ENCODE measurements at regions not wholly inside any gene's neighbourhood (a gene's known extent, or its start where the extent isn't known, plus 50 kb on each side); places are given as distances from the start of the nearest gene placed in this dataset.

DNA sequence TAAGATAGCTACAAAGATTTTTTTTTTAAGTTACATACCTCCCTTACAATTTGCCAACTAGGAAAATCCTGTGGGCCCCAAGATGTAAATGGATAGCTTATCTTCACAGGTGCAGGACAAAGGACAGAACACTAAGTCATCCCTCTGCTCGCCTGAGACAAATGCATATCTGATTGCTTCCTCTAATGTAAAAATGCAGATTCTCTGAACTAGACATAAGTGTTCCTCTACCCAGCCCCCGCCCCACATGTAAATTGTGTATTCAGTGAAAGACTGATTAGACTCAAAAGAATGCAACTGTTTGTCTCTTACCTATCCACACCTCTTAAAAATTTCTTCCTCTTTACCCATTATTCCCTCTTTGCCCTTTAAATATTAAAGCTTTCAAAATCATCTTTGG lies 96.5 kb downstream of the CYP26B1 start:
- TF ChIP-seq, protein P1, sequence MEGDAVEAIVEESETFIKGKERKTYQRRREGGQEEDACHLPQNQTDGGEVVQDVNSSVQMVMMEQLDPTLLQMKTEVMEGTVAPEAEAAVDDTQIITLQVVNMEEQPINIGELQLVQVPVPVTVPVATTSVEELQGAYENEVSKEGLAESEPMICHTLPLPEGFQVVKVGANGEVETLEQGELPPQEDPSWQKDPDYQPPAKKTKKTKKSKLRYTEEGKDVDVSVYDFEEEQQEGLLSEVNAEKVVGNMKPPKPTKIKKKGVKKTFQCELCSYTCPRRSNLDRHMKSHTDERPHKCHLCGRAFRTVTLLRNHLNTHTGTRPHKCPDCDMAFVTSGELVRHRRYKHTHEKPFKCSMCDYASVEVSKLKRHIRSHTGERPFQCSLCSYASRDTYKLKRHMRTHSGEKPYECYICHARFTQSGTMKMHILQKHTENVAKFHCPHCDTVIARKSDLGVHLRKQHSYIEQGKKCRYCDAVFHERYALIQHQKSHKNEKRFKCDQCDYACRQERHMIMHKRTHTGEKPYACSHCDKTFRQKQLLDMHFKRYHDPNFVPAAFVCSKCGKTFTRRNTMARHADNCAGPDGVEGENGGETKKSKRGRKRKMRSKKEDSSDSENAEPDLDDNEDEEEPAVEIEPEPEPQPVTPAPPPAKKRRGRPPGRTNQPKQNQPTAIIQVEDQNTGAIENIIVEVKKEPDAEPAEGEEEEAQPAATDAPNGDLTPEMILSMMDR (IDR thresholded peaks at IDR 0.05; ENCODE audit: insufficient read depth, low read length, poor library complexity, severe bottlenecking): no peak

GRCh38 chr2:72050734-72051133 lies 96.9 kb downstream of the CYP26B1 start:
- Histone ChIP-seq H3K4me3 (ENCODE audit: low read depth, low read length) (no peak overlapping the region), H3K36me3 (ENCODE audit: control insufficient read depth, insufficient read depth, low read length) (no peaks in the 10 kb centered on the region), H3K27me3 (ENCODE audit: control insufficient read depth, insufficient read depth, low read length) (no peaks in the 10 kb centered on the region)
- TF ChIP-seq, protein P1 (IDR thresholded peaks at IDR 0.05; ENCODE audit: insufficient read depth, low read length, poor library complexity, severe bottlenecking): no peak
- DNase-seq (ENCODE audit: low read depth): no peak

More for the DNA sequence above, 96.5 kb downstream of the CYP26B1 start:
- Histone ChIP-seq H3K27me3 (ENCODE audit: control insufficient read depth, insufficient read depth, low read length) (no peaks in the 10 kb centered on the region), H3K4me3 (ENCODE audit: low read depth, low read length) (no peak overlapping the region), H3K36me3 (ENCODE audit: control insufficient read depth, insufficient read depth, low read length) (no peaks in the 10 kb centered on the region)
- no peak for DNase-seq (ENCODE audit: low read depth)

- no peaks in the 10 kb centered on the region for H3K27me3 ChIP-seq (ENCODE audit: control insufficient read depth, insufficient read depth, low read length)
- no peak overlapping the region for H3K4me3 ChIP-seq (ENCODE audit: low read depth, low read length)
- TF ChIP-seq, protein P1 (IDR thresholded peaks at IDR 0.05; ENCODE audit: insufficient read depth, low read length, poor library complexity, severe bottlenecking): no peak
- no peak for DNase-seq (ENCODE audit: low read depth)
- H3K36me3 ChIP-seq (ENCODE audit: control insufficient read depth, insufficient read depth, low read length): no peaks in the 10 kb centered on the region
Measured at GRCh38 chr2:72048881-72049477, 98.7 kb downstream of the CYP26B1 start.

- no peaks in the 10 kb centered on the region for H3K36me3 ChIP-seq (ENCODE audit: control insufficient read depth, insufficient read depth, low read length)
- no peak for DNase-seq (ENCODE audit: low read depth)
- H3K4me3 ChIP-seq (ENCODE audit: low read depth, low read length): no peak overlapping the region
- TF ChIP-seq, protein P1 (IDR thresholded peaks at IDR 0.05; ENCODE audit: insufficient read depth, low read length, poor library complexity, severe bottlenecking): no peak
- peaks cover 2% of the 10 kb centered on the region for H3K27me3 ChIP-seq (ENCODE audit: control insufficient read depth, insufficient read depth, low read length)
Measured at GRCh38 chr2:72043985-72044384, 103.7 kb downstream of the CYP26B1 start.

- H3K4me3 ChIP-seq (ENCODE audit: low read depth, low read length): no peak overlapping the region
- no peaks in the 10 kb centered on the region for H3K36me3 ChIP-seq (ENCODE audit: control insufficient read depth, insufficient read depth, low read length)
- TF ChIP-seq, protein P1 (IDR thresholded peaks at IDR 0.05; ENCODE audit: insufficient read depth, low read length, poor library complexity, severe bottlenecking): no peak
- DNase-seq (ENCODE audit: low read depth): no peak
- H3K27me3 ChIP-seq (ENCODE audit: control insufficient read depth, insufficient read depth, low read length): peaks cover 2% of the 10 kb centered on the region
Measured at GRCh38 chr2:72041638-72042111, 106.0 kb downstream of the CYP26B1 start.
